NCI-H2081 (cell line): ENCODE measurements at regions not wholly inside any gene's neighbourhood (a gene's known extent, or its start where the extent isn't known, plus 50 kb on each side); places are given as distances from the start of the nearest gene placed in this dataset.

ENCODE experiments used
- DNase-seq, 2 experiments: peaks; one replicate each; lab custom pipeline; 2025; lab: John Stamatoyannopoulos, UW

GRCh38 chr6:115064680-115065079, 721.9 kb upstream of the HS3ST5 start:
- DNase-seq, result no peak

DNA sequence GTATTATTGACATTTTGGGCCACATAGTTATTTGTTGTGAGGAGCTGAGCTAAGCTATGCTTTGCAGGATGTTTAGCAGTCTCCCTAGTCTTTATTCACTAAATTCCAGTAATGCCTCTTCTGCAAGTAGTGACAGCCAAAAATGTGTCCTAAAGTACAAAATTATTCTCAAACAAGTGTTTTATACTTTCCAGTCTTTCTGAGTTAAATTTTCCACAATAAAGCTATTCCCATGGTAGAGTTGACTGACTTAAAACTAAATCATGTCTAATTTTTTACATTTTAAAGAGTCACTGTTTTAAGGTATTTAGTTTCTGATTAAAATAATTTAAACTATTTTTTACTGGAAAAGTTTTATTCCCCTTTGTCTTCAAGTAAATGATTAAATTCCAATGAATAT, 717.8 kb upstream of the HS3ST5 start:
- DNase-seq, result no peak

DNA sequence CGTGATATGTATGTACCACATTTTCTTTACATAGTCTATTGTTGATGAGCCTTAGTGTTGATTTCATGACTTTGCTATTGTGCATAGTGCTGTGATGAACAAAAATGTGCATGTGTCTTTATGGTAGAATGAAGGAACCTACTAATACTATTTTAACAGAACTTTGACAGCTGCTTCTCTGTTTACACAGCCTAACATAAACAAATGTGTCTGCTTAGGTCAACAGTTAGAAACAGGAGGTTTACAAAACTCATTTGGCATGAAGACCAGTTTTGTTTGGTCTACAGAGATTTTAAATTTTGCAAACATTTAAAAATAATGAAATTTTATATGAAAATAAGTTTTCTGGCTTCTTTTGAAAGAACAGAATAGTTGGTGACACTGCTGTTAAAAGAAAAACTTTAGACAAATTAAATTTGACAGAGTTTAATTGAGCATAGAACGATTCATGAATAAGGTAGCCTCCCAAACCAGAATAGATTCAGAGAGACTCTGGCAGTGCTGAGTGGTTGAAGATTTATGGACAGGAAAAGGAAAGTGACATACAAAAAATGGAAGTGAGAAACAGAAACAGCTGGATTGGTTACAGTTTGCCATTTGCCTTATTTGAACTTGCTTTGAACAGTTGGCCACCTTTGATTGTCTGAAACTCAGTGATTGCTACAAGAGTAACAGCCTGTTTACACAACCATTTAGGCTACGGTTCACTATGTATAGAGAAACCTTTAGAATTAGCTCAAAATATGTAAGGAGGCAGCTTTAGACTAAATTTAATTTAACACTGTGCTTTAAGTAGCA, 715.8 kb upstream of the HS3ST5 start:
- DNase-seq, result peak; percentile 4 to 62

GRCh38 chr6:115055579-115055978, 712.8 kb upstream of the HS3ST5 start:
- no peak for DNase-seq

GRCh38 chr6:115054242-115054641, 711.4 kb upstream of the HS3ST5 start:
- DNase-seq, result peak in 1 of 2 experiments; percentile 46

DNA sequence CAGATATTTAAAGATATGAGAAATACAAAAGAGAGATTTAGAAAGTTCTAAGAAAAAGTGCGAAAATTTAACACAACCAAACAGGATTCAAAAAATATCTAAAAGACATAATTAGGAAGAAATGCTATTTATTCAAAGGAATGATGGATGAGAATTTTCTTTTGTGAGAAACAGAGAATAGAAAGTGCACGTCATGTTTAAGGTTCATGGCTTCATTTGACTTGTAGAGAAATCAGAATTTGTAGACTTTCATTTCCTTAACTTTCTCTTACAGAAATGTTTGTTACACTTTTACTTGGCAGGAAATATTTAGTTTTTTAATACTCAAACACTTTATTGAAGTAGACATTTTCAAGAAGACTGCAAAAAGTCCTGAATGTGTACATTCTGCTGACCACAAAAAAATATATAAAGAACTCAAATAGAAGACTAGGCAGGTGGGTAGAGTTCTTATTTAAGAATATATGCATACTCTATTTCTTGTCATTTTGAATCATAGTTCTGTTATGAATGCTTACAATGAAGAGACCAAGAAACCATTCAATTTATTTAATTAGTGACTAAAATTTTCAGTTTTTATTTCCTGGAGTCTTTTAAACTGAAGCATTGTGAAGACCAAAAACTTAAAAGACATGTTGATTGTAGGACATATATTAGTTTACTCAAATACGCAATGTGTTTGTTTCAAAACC, 710.5 kb upstream of the HS3ST5 start:
- DNase-seq, result no peak

- no peak for DNase-seq
Measured at GRCh38 chr6:115016593-115016992, 673.8 kb upstream of the HS3ST5 start.

GRCh38 chr6:115004982-115005381, 662.2 kb upstream of the HS3ST5 start:
- DNase-seq, result no peak

GRCh38 chr6:115004204-115004603, 661.4 kb upstream of the HS3ST5 start:
- no peak for DNase-seq

- DNase-seq, result no peak
Measured at GRCh38 chr6:115001731-115002350, 659.0 kb upstream of the HS3ST5 start.

DNA sequence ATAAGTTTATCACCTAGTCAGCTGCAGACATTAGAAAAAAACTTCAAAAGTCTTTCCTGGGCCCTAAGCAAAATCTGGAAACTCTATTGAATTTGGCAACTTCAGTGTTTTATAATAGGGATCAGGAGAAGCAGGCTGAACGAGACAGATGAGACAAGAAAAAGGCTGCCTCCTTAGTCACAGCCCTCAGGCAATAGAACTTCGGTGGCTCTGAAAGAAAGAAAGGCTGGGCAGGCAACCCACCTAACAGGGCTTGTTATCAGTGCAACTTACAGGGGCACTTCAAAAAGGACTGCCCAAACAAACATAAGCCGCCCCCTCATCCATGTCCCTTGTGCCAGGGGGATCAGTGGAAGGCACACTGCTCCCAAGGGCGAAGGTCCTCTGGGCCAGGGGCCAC, 657.9 kb upstream of the HS3ST5 start:
- no peak for DNase-seq

DNA sequence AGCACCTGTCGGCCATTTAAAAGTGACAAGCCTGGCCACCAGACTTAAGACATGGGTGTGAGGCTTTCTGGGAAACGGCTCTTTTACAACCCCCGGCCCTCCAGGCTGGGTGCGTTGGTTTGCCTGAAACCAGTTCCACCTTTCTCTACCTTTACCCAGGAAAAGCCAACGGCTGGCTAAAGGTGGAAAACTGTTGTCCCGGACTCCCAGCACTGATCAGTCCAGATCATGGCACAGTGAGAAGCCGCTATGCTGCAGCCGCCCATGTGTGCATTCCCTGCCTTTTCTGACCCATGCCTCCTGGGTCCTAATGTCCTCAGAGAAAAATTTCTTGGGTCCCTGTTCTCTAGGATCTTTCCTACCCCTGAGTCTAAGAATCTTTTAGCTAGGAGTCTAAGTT, 655.7 kb upstream of the HS3ST5 start:
- no peak for DNase-seq

DNA sequence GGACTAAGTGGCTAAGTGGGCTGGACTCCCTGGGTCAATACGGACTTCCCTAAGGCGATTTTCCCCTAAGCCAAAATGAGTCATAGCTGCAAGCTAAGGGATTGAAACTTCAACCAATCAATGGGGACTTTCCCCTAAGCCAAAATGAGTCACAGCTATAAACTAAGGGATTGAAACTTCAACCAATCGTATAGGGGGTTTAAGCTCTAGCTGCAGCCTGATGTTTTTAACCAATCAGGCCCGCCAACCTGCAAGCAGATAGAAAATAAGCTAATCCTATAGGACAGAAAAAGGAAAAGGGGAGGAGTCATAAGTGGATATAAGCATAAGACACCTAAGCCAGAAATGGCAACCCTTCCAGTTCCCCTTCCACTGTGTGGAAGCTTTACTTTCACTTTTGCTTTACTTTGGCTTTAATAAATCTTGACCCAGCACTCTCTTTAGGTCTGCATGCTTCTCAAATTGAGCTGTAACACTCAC, 655.0 kb upstream of the HS3ST5 start:
- DNase-seq, result no peak

DNA sequence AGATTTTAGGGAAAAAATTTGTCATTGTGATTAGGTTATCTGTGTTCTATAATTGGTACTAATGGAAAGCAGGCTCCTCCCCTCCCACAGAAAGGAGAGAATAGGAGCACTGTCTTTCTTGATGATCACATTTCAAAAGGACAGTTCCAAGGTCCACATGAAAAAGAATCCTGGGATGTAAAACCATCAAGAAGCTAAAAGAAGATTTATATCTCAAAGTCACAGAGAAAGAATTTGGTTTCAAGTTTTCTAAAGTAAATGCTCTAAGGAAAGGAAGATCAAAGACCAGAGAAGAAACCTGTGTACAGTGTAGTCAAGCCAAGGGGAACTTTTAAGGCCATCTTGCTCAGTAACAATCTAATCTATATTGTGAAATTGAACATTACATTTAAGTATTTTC, 652.7 kb upstream of the HS3ST5 start:
- DNase-seq, result no peak

GRCh38 chr6:114989279-114989964, 646.6 kb upstream of the HS3ST5 start:
- no peak for DNase-seq

DNA sequence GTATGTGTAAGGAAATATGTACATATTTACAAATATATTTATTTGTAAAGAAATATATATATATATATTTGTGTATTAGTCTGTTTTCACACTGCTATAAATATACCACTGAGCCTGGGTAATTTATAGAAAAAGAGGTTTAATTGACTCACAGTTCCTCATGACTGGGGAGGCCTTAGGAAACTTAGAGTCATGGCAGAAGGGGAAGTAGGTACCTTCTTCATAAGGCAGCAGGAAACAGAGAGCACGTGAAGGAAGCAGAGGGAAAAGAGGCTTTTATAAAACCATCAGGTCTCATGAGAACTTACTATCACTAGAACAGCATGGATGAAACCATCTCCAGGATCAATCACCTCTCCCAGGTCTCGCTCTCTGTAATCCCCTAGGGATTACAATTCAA, 644.5 kb upstream of the HS3ST5 start:
- no peak for DNase-seq

DNA sequence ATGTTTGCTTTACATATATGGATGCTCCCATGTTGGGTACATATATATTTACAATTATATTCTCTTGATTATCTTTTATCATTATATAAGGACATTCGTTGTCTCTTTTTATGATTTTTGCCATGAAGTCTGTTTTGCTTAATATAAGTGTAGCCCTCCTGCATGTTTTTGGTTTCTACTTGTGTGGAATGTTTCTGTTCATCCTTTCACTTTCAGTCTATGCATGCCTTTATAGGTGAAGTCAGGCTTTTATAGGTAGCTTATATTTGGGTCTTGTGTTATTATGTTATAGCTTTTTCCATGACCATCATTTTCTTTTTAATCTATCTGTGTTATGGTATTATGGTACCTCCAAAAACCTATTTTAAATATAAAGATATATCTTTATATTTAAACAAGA, 612.5 kb upstream of the HS3ST5 start:
- DNase-seq, result no peak

DNA sequence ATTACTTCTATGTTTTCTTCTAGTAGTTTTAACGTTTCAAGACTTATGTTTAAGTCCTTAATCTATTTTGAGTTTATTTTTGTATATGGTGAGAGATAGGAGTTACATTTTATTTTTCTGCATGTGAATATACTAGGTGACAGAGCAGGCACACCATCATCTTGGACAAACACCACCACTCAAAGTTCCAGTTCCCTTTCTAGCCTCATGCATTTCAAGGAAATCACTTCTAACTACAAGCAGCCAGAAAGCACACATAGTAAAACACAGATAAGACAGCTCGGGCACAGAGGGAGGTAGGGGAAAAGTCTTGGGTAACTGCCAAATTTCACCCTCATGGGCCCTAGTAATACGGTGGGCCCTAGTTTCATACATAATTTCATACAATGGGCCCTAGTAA, 609.4 kb upstream of the HS3ST5 start:
- no peak for DNase-seq

DNA sequence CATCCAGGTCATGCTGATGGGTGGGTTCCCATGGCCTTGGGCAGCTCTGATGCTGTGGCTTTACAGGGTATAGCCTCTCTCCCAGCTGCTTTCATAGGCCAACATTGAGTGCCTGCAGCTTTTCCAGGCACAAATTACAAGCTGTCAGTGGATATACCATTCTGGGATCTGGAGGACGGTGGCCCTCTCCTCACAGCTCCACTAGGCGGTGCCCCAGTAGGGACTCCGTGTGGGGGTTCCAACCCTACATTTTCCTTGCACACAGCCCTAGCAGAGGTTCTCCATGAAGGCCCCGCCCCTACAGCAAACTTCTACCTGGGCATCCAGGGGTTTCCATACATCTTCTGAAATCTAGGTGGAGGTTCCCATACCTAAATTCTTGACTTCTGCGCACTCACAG, 602.6 kb upstream of the HS3ST5 start:
- DNase-seq, result no peak

DNA sequence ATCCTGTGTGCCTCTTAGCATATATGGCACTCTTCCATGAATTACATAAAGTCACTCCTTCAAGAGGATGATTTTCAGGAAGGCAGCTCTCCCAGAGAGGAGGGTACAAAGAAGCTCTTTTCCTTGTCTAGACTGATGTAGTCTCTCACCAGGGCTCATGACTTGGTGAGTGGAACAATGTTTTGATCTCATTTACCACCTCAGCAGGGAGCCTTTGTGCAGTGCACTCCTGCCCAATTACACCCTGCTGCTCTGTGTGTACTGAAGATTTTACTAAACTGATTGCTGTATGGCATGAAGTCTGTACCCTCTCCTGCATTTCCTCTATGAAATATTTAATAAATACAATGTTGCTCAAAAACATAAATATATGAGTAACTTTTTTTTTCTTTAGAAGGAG, 598.3 kb upstream of the HS3ST5 start:
- peak; percentile 55 to 87 for DNase-seq

- no peak for DNase-seq
Measured at GRCh38 chr6:114940181-114940580, 597.4 kb upstream of the HS3ST5 start.

DNA sequence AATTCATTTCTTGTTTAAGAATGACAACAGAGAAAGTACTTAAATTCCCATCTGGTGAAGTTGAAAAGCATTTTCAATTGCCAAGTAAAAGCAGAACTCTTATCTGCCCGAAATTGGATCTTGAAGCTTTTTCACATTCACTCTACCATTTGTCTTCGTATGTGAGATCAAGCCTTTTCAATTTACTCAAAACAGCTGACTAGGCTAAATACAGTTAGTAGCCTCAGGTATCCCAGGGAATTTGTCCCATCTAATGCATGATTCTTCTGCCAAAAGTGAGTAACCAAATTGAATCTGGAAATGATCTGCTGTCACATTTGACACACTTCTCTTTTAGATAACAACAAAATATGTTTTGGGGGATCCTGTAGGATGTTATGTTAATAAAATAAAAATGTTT, 596.8 kb upstream of the HS3ST5 start:
- DNase-seq, result no peak
